ENCODE measurements at regions not wholly inside any gene's neighbourhood (a gene's known extent, or its start where the extent isn't known, plus 50 kb on each side); places are given as distances from the start of the nearest gene placed in this dataset.

- TF ChIP-seq POLR2A (IDR thresholded peaks at IDR 0.05) (no peak), CTCF (IDR thresholded peaks at IDR 0.05) (no peak)
- H3K4me3 ChIP-seq: no peak overlapping the region
- no peaks in the 10 kb centered on the region for H3K9me3 ChIP-seq (replicated peaks in 1 of 3)
- intact Hi-C loops (cut with DNase I): no loop called here
- no peak for DNase-seq
- H3K36me3 ChIP-seq (replicated peaks in 1 of 2): no peaks in the 10 kb centered on the region
- H3K27ac ChIP-seq: no peak overlapping the region
- H3K27me3 ChIP-seq: no peaks in the 10 kb centered on the region
- H3K4me1 ChIP-seq (replicated peaks in 1 of 2): no peaks in the 10 kb centered on the region
Measured at GRCh38 chr6:67331304-67331703, 1303.8 kb upstream of the ADGRB3 start.

- Histone ChIP-seq H3K27me3 (no peaks in the 10 kb centered on the region), H3K9me3 (replicated peaks in 1 of 3) (no peaks in the 10 kb centered on the region), H3K4me1 (replicated peaks in 1 of 2) (no peaks in the 10 kb centered on the region), H3K27ac (no peak overlapping the region), H3K4me3 (no peak overlapping the region), H3K36me3 (replicated peaks in 1 of 2) (no peaks in the 10 kb centered on the region)
- WGBS, 4 donors: 46 to 92% (median 56%) methylated on average over 2 of the region's 2 CpGs
- no peak for DNase-seq
- TF ChIP-seq POLR2A (IDR thresholded peaks at IDR 0.05) (no peak), CTCF (IDR thresholded peaks at IDR 0.05) (no peak)
- intact Hi-C loops (cut with DNase I): no loop called here
Measured at GRCh38 chr6:67328269-67328668, 1306.8 kb upstream of the ADGRB3 start.

GRCh38 chr6:67300430-67301040, 1334.5 kb upstream of the ADGRB3 start:
- WGBS, 4 donors: 75 to 86% (median 78%) methylated on average over 4 to 12 of the region's 12 CpGs
- H3K27me3 ChIP-seq: no peaks in the 10 kb centered on the region
- H3K9me3 ChIP-seq (replicated peaks in 1 of 3): no peaks in the 10 kb centered on the region
- intact Hi-C loops (cut with DNase I): no loop called here
- no peaks in the 10 kb centered on the region for H3K36me3 ChIP-seq (replicated peaks in 1 of 2)
- TF ChIP-seq CTCF (IDR thresholded peaks at IDR 0.05) (no peak), POLR2A (IDR thresholded peaks at IDR 0.05) (no peak)
- H3K4me1 ChIP-seq (replicated peaks in 1 of 2): no peaks in the 10 kb centered on the region
- no peak for DNase-seq
- H3K4me3 ChIP-seq: no peak overlapping the region
- no peak overlapping the region for H3K27ac ChIP-seq

- Histone ChIP-seq H3K36me3 (replicated peaks in 1 of 2) (no peaks in the 10 kb centered on the region), H3K4me3 (no peak overlapping the region), H3K9me3 (replicated peaks in 1 of 3) (no peaks in the 10 kb centered on the region), H3K27ac (no peak overlapping the region), H3K27me3 (no peaks in the 10 kb centered on the region), H3K4me1 (replicated peaks in 1 of 2) (no peaks in the 10 kb centered on the region)
- intact Hi-C loops (cut with DNase I): no loop called here
- 63 to 75% (median 65%) methylated on average over 2 of the region's 2 CpGs for WGBS, 4 donors
- TF ChIP-seq POLR2A (IDR thresholded peaks at IDR 0.05) (no peak), CTCF (IDR thresholded peaks at IDR 0.05) (no peak)
- DNase-seq: no peak
Measured at GRCh38 chr6:67292169-67292568, 1342.9 kb upstream of the ADGRB3 start.
